ENCODE measurements at regions not wholly inside any gene's neighbourhood (a gene's known extent, or its start where the extent isn't known, plus 50 kb on each side); places are given as distances from the start of the nearest gene placed in this dataset.

DNA sequence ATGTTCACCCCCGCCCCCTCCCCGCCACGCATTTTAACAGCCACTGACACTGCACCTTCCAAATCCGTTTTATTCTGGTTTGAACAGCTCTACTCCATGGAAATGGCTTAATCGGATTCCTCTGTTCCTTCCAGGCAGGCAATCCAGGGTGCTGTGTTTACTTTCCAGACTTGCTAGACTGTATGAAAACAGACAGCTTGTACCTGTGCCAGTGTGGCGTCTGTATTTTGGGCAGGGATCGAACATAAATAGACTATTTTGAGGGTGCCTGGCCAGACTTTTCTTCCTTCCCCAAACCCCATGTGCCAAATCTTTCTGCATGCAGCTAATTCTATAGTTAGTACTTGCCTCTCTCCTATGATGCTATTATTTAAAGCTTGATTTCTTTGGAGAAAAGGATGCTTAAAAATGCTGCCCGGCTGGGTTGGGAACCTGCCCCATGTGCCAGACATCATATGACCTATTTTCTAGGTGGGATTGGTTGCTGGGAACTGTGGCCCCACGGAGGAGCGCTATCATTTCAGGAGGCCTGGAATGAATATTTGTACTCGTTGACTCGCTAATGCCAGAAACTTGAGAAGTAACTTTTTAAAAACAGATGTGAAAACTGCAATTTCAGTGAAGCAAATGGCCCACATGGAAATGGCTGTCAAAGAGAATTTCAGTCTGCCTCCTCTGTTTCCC, 814.8 kb downstream of the BRD1 start:
- Mint-ChIP-seq H3K27me3 (peaks cover 0 to 13% (median 9%) of the 10 kb centered on the region in 5 donors), H3K4me1 (no peaks in the 10 kb centered on the region), H3K27ac (no peak overlapping the region), H3K36me3 (no peaks in the 10 kb centered on the region), H3K9me3 (no peaks in the 10 kb centered on the region), H3K4me3 (no peak overlapping the region)
- no peak for ATAC-seq
- POLR2A ChIA-PET: no interaction called here
- no peak for DNase-seq

DNA sequence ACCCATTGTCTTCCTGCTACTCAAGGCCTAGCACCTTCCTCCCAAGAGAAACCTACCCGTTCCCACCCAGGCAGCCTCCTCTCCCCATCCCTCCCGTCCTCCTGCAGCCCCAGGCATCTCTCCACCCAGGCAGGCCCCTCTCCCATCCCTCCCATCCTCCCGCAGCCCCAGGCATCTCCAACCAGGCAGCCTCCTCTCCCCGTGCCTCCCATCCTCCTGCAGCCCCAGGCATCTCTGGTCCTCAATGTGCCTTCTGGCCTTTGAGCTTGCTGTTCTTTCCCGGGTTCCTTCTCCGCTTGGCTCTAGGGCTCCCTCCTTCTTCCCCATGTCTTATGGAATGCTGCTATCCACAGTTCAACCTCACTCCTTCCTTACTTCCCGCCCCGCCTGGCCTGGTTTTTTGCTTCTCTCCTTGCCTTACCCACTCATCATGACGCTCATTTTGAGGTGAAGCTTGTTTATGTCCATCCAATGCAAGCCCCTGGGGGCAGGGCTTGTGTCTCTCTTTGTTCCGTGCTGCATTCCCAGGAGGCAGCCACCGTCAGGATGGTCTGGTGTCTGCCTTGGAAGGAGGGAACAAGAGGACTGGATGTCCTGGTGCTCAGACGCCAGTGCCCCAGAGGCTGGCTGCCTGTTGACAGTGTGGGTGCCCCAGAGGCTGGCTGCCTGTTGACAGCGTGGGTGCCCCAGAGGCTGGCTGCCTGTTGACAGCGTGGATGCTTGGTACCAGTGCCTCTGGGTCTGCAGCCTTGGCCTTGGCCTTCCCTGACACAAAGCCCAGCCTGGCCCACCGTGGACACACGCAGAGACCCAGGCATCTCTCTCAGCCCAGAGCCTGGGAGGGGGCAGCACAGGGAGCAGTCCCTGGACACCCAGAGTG, 815.7 kb downstream of the BRD1 start:
- H3K9me3 Mint-ChIP-seq: no peaks in the 10 kb centered on the region
- H3K36me3 Mint-ChIP-seq: no peaks in the 10 kb centered on the region
- no peak overlapping the region for H3K4me3 Mint-ChIP-seq
- peak in 1 of 10 donors; percentile 9 for DNase-seq
- POLR2A ChIA-PET: no interaction called here
- H3K27me3 Mint-ChIP-seq: peaks cover 0 to 11% (median 9%) of the 10 kb centered on the region in 5 donors
- no peak for ATAC-seq
- no peaks in the 10 kb centered on the region for H3K4me1 Mint-ChIP-seq
- no peak overlapping the region for H3K27ac Mint-ChIP-seq

DNA sequence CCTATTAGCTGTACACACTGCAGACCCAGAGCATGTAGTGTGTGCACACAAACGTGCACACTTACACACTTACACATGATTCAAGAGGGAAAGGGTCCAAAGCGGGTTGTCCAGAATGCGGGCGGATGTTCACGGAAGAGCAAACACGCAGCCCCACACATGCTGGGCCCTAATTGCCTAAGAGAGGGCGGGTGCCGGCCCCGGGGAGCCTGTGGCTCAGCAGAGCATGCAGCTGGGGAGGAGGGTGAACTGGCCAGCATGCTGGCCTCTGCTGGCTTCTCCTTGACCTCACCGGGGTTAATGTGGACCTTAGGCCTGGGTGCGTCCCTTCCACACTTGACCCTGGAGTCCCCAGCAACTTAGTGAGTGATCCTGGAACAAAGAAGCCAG, 816.3 kb downstream of the BRD1 start:
- H3K4me1 Mint-ChIP-seq: no peaks in the 10 kb centered on the region
- no peak for DNase-seq

DNA sequence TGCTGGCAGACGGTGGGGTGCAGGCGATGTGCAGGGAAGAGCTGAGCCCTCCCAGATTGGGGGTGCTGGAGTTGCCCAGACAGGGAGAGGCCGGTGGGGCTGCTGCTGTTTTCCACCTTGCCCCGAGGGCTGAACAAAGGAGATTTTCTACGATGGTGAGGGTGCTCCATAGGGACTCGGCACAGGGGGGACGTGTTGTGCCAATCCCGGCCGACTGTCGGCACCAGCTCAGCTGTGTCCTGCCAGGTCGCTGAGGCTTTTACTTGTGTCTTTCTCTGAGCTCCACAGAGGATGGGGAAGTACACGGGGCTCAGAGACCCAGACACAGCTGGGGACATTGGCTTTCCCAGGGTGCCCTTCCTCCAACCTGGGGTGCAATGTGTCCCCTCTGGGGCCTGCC, 816.8 kb downstream of the BRD1 start:
- no peak overlapping the region for H3K27ac Mint-ChIP-seq
- H3K27me3 Mint-ChIP-seq: peaks cover 0 to 12% (median 10%) of the 10 kb centered on the region in 5 donors
- ATAC-seq (no peak), DNase-seq (peak in 1 of 10 donors; percentile 7)
- no peaks in the 10 kb centered on the region for H3K36me3 Mint-ChIP-seq
- no peaks in the 10 kb centered on the region for H3K4me1 Mint-ChIP-seq
- POLR2A ChIA-PET: no interaction called here
- H3K9me3 Mint-ChIP-seq: no peaks in the 10 kb centered on the region
- H3K4me3 Mint-ChIP-seq: no peak overlapping the region

More for the DNA sequence above, 816.3 kb downstream of the BRD1 start:
- ATAC-seq: no peak
- Mint-ChIP-seq H3K4me3 (no peak overlapping the region), H3K27ac (no peak overlapping the region), H3K27me3 (peaks cover 0 to 11% (median 9%) of the 10 kb centered on the region in 5 donors), H3K9me3 (no peaks in the 10 kb centered on the region), H3K36me3 (no peaks in the 10 kb centered on the region)
- POLR2A ChIA-PET: no interaction called here

DNA sequence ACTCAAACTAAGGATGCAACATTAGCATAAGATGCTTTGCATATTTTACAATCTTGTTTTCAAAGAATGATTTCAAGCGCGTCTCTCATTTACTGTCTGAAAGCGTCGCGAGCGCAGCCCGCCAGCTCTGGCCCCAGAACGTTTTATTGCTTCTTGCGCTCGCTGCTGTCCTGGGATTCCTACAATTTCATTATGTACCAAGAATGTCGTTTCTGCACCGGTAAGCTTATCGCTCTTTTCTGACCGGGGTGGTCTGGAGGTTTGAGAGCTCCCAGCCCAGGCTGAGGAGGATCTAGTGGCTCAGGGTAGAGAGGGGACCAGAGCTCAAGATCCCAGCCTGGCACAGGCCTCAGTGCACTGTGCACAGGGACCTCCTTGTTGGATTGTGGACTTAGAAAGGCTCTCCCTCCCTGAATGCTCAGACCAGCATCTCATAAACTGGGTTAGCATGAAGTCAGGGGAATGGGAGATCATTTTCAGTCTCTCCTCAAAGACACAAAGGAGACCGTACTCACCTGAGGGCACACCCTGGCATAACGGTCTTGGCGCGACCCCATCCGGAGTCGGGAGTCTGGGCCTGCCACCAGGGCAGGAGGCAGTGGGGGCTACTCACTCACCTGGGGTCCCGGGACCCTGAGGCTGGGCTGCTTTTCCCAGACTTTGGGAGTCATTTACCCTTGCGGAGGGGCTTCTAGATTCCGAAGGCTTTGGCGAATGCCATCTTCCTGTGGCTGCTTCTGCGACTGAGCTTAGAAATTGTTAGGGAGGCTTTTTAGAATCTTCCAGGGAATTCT, 817.4 kb downstream of the BRD1 start:
- H3K27me3 Mint-ChIP-seq: peaks cover 0 to 17% (median 10%) of the 10 kb centered on the region in 5 donors
- H3K4me3 Mint-ChIP-seq: no peak overlapping the region
- H3K4me1 Mint-ChIP-seq: no peaks in the 10 kb centered on the region
- H3K9me3 Mint-ChIP-seq: no peaks in the 10 kb centered on the region
- H3K27ac Mint-ChIP-seq: no peak overlapping the region
- DNase-seq: peak in 1 of 10 donors; percentile 5
- no peaks in the 10 kb centered on the region for H3K36me3 Mint-ChIP-seq
- ATAC-seq: no peak
- POLR2A ChIA-PET: no interaction called here

DNA sequence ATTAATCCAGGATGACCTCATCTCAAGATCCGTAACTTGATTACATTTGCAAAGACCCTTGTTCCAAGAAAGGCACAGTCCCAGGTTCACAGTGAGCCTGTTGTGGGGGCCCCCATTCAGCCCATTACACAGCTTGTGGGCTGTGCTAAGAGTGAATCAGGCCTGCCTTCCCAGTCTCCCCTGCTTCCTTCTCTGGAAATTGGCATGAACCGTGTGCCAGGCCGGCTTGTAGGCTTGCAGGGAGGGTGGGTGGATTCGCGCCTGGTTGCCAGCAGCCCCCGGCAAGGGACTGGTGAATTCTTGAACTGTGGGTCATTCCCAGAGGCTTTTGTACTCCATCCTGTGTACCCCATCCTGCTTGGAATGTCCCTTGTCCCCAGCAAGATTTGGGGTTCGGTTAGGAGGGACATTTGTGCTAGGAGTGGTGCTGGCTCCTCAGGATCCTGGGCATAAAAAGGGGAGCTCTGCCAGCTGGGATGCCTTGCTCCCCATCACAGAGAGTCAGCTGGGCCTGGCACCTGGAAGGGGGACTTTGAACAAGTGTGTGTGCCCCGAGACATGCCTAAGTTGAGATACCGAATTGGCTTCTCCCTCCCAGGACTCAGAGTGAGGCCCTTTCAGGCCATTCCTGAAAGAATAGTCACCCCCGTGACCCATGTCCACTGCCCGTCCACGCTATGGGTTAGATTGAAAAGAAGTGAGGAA, 818.2 kb downstream of the BRD1 start:
- H3K27ac Mint-ChIP-seq: no peak overlapping the region

DNA sequence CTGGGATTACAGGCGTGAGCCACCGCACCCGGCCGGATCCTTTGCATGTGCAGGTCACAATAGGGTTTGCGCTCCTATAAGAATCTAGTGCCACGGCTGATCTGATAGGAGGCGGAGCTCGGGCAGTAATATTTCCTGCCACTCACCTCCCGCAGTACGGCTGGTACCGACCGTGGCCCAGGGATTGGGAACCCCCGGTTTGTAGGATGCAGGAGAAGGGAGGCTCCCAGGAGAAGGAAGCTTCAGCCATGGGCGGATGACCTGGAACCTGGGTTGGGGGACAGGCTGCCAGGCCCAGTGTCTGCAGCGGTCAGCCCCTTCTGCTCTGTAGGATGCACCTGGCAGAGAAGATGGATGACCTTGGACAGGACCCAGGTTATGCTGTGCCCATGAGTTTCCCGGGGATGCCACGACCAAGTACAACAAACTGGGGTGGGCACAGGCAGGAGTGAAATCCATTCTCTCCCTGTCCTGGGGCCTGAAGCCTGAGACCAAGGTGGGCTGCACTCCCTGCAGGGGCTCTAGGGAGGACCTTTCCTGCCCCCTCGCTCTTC, 818.9 kb downstream of the BRD1 start:
- ATAC-seq (no peak), DNase-seq (peak in 1 of 10 donors; percentile 8)
- Mint-ChIP-seq H3K4me3 (no peak overlapping the region), H3K9me3 (peaks cover 0 to 3% (median 0%) of the 10 kb centered on the region in 9 donors), H3K36me3 (no peaks in the 10 kb centered on the region), H3K27me3 (peaks cover 0 to 20% (median 8%) of the 10 kb centered on the region in 5 donors), H3K4me1 (no peaks in the 10 kb centered on the region), H3K27ac (no peak overlapping the region)
- POLR2A ChIA-PET: no interaction called here

More for the DNA sequence above, 818.2 kb downstream of the BRD1 start:
- ATAC-seq (no peak), DNase-seq (no peak)
- Mint-ChIP-seq H3K27me3 (peaks cover 0 to 20% (median 11%) of the 10 kb centered on the region in 5 donors), H3K4me1 (no peaks in the 10 kb centered on the region), H3K36me3 (no peaks in the 10 kb centered on the region), H3K9me3 (peaks cover 0 to under 1% (median 0%) of the 10 kb centered on the region in 9 donors), H3K4me3 (no peak overlapping the region)
- POLR2A ChIA-PET: no interaction called here

DNA sequence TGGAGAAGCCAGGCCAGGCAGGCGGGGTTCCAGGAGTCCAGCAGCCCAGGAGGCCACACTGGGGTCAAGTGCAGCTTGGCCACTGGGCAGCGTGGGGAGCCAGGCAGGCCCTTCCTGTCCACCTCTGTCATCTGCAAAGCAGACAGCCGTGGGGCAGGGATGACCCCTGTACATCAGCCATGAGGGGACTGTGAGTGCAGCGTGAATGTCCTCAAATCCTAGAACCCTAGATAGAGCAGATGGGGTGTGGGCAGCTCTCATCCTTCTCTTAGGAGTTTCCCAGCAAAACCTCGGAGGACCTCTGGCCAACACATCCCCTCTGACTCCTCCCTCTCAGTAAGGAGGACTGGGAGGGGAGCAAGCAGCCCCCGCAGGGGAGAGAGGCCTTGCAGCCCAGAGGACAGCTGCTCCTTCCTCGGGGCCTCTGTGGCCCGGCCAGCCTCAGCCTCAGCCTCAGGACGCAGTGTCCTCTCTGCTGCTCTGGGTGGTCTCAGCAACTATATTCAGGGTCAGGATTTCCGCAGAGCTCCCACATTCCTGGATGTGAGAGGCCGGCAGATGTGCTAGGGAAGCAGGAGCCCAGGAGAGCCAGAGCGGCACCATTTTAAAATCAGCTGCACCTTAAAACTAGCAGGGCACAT, 820.5 kb downstream of the BRD1 start:
- H3K4me1 Mint-ChIP-seq: no peaks in the 10 kb centered on the region
- H3K36me3 Mint-ChIP-seq: peaks cover 0 to 1% (median 0%) of the 10 kb centered on the region in 3 donors
- ATAC-seq (no peak), DNase-seq (peak in 1 of 10 donors; percentile 10)
- no peak overlapping the region for H3K4me3 Mint-ChIP-seq
- POLR2A ChIA-PET: no interaction called here
- H3K27ac Mint-ChIP-seq: no peak overlapping the region
- H3K9me3 Mint-ChIP-seq: peaks cover 0 to 12% (median 1%) of the 10 kb centered on the region in 9 donors
- peaks cover 0 to 15% (median 8%) of the 10 kb centered on the region in 5 donors for H3K27me3 Mint-ChIP-seq

DNA sequence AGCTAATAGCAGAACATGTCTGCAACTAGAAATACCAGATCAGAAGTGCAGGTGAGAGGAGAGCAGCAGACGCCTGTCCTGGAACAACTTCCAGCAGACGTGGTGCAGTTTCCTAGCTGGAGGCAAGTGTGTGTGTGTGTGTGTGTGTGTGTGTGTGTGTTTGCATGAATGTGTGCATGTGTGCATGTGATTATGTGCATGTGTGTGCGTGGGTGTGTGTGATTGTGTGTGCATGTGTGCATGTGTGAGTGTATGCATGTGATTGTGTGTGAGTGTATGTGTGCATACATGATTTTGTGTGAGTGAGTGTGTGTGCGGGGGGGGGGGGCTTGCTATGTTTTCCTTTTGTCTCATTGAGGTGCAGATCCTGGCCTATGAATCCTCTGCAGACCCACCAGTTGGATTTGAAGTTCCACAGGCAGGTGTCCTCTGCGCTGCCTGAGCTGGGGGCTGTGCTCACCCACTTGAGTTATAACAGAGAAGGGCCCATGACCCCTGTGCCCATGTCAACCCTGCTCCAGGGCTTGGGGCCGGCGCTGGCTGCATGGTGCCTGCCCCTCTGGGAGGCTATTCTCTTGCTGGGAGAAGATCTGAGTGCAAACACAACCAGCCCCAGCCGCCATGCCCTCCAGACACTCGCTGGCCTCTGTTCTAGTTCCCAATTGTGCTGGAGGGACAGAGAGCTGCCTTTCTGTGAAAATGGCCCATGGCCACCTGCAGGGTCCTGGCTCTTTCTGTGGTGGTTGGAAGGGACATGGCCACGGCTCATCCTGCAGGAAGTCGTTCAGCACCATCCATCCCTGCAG, 821.3 kb downstream of the BRD1 start:
- Mint-ChIP-seq H3K27me3 (peaks cover 0 to 11% (median 7%) of the 10 kb centered on the region in 5 donors), H3K4me3 (no peak overlapping the region), H3K9me3 (peaks cover 0 to 19% (median 6%) of the 10 kb centered on the region in 9 donors), H3K4me1 (no peaks in the 10 kb centered on the region), H3K36me3 (peaks cover 0 to 8% (median 0%) of the 10 kb centered on the region in 3 donors), H3K27ac (no peak overlapping the region)
- POLR2A ChIA-PET: no interaction called here
- DNase-seq (peak in 1 of 10 donors; percentile 3), ATAC-seq (no peak)

DNA sequence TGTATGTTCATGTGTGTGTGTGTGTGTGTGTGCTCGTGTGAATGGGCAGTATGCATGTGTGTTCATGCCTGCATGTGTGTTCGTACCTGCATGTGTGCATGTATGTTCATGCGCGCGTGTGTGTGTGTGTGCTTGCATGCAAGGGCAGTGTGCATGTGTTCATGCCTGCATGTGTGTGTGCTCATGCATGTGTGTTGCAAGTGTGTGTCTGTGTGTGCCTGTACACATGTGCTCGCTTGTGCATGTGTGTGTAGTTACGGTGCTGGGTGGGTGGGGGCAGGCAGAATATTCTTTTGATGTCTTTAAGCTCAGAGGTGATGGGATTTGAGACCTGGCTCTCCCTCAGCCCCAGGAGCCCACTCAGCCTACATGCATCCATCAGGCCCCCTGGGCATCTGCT, 822.1 kb downstream of the BRD1 start:
- Mint-ChIP-seq H3K4me3 (no peak overlapping the region), H3K4me1 (no peaks in the 10 kb centered on the region), H3K9me3 (peaks cover 0 to 27% (median 10%) of the 10 kb centered on the region in 9 donors), H3K27me3 (peaks cover 0 to 11% (median 5%) of the 10 kb centered on the region in 5 donors), H3K36me3 (peaks cover 0 to 15% (median 0%) of the 10 kb centered on the region in 3 donors), H3K27ac (peak overlapping the region in 1 of 10 donors; percentile 43)
- ATAC-seq (no peak), DNase-seq (no peak)
- POLR2A ChIA-PET: no interaction called here

All from naive thymus-derived CD8-positive, alpha-beta T cell (primary cell).